ENCODE measurements at regions not wholly inside any gene's neighbourhood (a gene's known extent, or its start where the extent isn't known, plus 50 kb on each side); places are given as distances from the start of the nearest gene placed in this dataset.
A peak's percentile ranks its signal among the peaks of the same experiment; 100 is the strongest.
"Not testable (repeated sequence)": the region's sequence is repeated elsewhere in the genome, so short reads cannot be mapped to it uniquely, and the experiment has no call there.

DNA sequence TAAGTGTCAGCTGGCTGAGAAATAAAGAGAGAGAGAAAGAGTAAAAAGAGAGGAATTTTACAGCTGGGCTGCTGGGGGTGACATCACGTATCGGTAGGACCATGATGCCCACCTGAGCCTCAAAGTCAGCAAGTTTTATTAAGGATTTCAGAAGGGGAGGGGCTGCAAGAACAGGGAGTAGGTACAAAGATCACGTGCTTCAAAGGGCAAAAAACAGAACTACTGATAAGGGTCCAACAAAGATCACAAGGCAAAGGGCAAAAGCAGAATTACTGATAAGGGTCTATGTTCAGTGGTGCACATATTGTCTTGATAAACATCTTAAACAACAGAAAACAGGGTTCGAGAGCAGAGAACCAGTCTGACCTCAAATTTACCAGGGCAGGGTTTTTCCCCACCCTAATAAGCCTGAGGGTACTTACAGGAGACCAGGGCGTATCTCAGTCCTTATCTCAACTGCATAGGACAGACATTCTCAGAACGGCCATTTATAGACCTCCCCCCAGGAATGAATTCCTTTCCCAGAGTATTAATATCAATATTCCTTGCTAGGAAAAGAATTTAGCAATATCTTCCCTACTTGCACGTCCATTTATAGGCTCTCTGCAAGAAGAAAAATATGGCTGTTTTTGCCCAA, 128.3 kb upstream of the PZP start:
- DNase-seq (ENCODE audit: low read depth in 2 of 2), result not testable (repeated sequence)

DNA sequence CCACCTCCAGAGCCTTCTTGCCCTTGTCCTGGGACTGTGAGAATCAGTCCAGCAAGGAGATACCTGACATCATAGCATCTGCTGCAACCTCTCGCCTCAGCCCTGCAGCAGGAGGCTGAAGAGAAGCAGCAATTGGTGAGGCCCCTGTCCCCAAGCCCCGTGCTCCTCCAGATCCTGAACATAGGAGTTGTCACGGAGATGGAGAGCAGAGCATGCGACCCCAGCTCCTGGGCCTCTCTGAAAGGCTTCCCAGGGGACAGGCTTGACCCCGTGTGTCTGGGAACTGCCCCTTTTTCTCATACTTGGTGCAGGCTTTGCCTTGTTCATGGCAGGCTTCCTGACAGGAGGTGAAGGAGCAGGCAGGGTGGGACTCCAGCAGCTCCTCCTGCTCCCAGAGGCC, 127.7 kb upstream of the PZP start:
- no peak for DNase-seq (ENCODE audit: low read depth in 2 of 2)

GRCh38 chr12:9334964-9335363, 126.8 kb upstream of the PZP start:
- no peak for DNase-seq (ENCODE audit: low read depth in 2 of 2)

GRCh38 chr12:9334041-9334692, 126.0 kb upstream of the PZP start:
- DNase-seq (ENCODE audit: low read depth in 2 of 2), result no peak

DNA sequence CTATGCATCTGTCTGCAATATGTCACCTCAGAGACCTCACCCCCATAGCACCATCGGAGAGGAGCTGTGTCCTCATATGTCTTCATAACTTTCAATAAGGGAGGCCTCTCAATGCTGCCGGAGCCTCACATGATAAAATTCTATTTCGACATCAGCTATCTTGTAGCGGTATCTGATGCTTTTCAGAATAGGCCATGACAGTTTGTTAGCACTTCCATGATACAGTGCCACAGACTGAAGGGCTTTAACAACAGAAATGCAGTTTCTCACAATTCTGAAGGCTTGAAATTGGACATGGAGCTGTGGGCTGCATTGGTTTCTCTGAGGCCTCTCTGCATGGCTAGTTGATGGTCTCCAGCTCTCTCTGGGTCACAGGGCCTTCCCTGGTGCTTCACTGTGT, 125.0 kb upstream of the PZP start:
- DNase-seq (ENCODE audit: low read depth in 2 of 2), result no peak

DNA sequence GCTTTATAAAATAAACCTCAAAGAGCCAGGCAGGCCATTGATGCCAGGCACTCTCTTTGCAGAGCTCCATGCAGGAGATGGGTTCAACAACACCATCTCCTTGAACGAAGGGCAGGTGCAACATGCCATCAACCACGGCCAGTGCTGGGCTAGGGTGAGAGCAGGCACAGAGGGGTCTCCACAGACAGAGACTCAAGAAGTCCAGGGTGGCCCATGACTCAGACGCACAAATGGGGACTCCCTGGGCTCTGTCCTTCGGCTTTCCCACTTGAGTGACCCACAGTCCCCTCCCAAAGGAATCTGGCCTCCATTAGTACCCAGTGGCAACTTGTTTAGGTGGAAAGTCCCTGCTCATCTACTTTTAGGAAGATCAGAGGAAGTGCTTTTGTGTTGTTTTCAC, 124.4 kb upstream of the PZP start:
- no peak for DNase-seq (ENCODE audit: low read depth in 2 of 2)

- peak; percentile 30 to 39 for DNase-seq (ENCODE audit: low read depth in 2 of 2)
Observed at GRCh38 chr12:9331218-9331626, 123.0 kb upstream of the PZP start.

DNA sequence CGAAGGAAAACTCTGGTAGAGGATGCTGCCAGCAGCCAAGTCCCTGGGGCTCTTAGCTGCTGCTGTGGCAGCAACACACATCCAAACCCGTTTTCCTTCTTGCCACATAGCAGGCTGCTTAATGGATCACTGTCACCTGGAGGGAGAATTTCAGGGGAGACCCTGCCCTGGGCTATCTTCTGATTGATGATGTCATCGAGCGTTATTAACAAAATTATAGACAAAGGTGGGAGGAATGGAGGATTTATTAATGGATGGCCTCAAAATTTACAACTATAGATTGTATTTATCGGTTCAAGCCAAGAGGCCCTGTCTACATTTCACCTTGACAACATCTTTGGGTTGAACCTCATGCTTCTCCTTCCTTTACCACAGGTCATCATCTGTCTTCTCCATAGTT, 120.8 kb upstream of the PZP start:
- DNase-seq (ENCODE audit: low read depth in 2 of 2), result no peak

GRCh38 chr12:9328065-9328464, 119.9 kb upstream of the PZP start:
- no peak for DNase-seq (ENCODE audit: low read depth in 2 of 2)

DNA sequence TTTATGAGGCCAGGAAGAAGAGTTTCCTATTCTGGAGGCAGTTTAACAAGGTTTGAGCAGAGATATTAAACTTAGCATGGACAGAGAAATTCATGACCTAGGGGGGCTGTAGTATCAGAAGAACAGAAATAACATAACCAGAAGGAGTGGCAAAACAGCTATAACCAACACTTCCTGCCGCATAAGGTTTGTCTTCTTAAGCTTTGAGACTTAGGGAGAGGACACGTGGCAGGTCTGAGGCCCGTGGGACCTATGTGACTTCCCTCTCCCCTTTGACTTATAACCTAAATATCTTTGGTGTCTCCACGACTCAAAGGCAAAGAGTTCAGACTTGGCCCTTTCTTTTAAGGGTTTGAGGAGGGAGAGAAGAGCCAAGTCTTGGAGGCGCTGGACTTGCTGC, 119.1 kb upstream of the PZP start:
- no peak for DNase-seq (ENCODE audit: low read depth in 2 of 2)

DNA sequence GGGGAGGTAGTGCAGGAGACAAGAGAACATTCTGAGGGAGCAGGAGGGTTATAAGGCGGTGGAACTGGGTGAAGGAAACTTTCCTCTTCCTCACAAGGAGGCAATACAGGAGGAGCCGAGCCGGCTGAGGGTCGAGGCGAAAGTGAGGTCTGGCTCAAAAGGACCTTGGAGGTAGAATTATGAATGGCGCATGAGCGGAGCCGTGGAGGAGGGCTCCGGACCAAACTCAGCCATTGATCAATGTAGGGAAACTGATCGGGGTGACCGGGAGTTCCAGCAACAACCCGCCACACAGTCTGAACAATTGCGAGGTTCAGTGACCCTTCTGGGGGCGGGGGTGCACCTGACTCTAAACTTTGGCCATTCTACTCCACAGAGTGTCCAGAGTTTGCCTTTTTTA, 118.7 kb upstream of the PZP start:
- not testable (repeated sequence) for DNase-seq (ENCODE audit: low read depth in 2 of 2)

DNA sequence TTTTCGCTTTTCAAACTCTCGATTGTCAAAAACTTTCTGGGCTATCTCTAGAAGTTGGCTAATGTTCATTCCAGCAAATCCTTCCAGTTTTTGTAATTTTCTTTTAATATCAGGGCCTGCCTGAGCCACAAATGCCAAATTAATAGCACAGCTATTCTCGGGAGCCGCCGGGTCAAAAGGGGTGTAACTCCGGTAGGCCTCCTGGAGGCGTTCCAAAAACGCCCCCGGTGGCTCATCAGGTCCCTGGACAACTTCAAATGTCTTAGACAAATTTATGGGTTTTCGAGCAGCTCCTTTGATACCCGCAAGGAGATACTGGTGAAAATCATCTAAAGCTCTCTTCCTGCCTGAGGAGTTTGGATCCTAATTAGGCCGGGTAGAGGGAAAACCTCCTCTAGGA, 117.9 kb upstream of the PZP start:
- no peak for DNase-seq (ENCODE audit: low read depth in 2 of 2)

GRCh38 chr12:9325471-9325870, 117.3 kb upstream of the PZP start:
- DNase-seq (ENCODE audit: low read depth in 2 of 2), result no peak

GRCh38 chr12:9324782-9325181, 116.6 kb upstream of the PZP start:
- no peak for DNase-seq (ENCODE audit: low read depth in 2 of 2)

DNA sequence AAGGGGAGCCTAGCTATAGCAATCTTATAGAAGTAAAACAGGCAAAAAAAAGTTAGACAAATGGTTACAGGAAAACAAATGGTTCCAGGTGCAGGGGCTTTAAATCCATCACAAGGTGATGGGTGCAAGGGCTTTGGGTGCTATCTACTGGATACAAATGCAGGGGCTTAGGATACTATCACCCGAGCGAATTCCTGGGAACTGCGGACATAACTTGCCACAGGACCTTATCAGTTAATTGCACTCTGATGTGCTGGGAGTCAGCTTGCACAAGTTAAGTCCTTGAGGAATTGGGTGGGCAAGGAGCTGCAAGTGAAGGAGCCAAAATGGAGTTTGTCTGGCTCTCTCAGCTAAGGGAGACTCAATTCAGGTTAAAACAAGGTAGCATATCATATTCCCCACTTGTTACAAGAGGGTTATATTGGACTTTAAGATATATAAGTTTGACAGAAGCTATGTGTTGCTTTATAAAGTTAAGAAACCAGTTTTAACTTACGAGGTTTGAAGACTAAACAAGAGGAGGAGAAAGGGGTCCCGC, 115.0 kb upstream of the PZP start:
- DNase-seq (ENCODE audit: low read depth in 2 of 2), result no peak

GRCh38 chr12:9319842-9320173, 111.6 kb upstream of the PZP start:
- DNase-seq (ENCODE audit: low read depth in 2 of 2), result no peak

DNA sequence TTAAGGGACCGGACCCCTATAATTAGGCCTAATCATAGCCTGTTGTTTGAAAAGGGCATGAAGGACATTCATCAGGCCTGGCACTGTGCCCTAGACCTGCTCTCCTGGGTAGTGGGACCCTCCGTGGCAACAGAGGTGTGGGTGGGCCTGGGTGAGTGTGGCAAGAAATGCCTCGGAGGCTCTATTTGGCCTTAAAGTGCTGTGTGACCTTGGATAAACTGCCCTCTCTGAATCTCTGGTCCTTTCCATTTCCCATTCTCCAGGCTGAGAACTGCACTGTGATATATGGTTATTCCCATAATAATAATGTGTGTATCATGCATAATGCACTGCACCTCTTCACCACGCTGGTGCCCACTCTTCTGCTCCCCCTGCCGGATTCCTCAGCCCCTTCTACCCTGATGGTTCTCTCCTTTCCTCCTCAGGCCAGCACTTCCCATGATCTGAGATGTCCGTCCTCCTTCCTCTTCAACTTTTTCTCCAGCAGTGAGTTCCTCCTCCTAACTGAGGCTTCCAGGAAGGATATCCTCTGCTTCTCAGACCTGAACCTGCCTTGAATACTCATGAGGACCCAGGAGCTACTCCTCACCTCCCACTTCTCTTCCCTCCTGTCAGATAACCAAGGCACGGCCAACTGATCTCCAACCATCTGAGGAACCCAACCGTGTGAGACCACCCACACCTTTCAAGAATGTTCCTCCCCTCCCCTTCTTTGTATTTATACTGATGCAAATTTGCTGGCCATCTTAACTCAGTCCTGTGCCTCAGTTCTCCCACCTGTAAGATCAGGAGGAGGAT, 111.0 kb upstream of the PZP start:
- no peak for DNase-seq (ENCODE audit: low read depth in 2 of 2)

DNA sequence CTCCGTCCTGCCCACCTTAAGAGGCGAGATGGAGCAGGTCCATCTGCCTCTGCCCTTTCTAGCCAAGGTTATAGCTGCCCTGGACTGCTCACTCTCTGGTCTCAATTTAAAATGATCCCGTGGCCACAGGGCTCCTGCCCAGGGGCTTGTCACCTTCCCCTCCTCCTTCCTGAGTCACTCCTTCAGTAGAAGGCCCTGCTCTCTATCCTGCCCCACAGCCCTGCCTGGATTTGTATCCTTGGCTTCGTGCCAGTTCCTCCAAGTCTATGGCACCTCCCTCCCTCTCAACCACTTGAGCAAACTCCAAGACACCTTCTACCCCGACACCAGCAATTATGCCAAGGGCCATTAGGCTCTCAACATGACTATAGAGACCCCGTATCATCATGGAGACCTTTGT, 105.3 kb upstream of the PZP start:
- not testable (repeated sequence) for DNase-seq (ENCODE audit: low read depth in 2 of 2)

- DNase-seq (ENCODE audit: low read depth in 2 of 2), result not testable (repeated sequence)
Observed at GRCh38 chr12:9312406-9313392, 104.5 kb upstream of the PZP start.

GRCh38 chr12:9311454-9311853, 103.3 kb upstream of the PZP start:
- not testable (repeated sequence) for DNase-seq (ENCODE audit: low read depth in 2 of 2)

DNA sequence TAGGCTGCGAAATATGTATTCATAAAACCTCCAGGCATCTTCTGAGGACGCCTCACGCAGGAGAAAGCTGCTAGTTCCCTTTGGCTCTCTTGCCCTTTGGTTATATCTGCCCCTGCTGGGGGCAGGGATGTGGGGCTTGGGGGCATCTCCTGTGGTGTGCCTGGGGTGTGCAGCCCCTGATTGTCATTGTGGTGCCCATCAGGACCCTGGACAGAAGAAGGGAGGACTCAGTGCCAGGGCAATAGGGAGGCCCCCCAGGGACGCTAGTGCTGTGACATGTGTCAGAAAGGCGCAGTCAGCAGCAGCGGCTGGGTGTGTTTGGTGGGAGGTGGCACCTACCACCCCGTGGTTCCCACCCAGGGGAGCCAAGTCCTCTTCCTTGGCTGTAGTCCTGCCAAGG, 102.5 kb upstream of the PZP start:
- DNase-seq (ENCODE audit: low read depth in 2 of 2), result not testable (repeated sequence)

- DNase-seq (ENCODE audit: low read depth in 2 of 2), result not testable (repeated sequence)
Observed at GRCh38 chr12:9309749-9310148, 101.6 kb upstream of the PZP start.
